HCT116 (cell line): ENCODE measurements at regions not wholly inside any gene's neighbourhood (a gene's known extent, or its start where the extent isn't known, plus 50 kb on each side); places are given as distances from the start of the nearest gene placed in this dataset.

Experiments used
- ATAC-seq: fragments of 200-7000 bp; cut with Tn5 transposase; 2 replicates; pipeline ENCODE4 v1.9.1; 2020; ENCODE audit warnings: mild to moderate bottlenecking, moderate library complexity
- BruUV-seq: library from RNA; stranded (reverse); fragments of 400-500 nt; replicated peaks from 2 replicates; lab custom pipeline; 2021; lab: Mats Ljungman, UMichigan
- CTCF ChIA-PET: fragments of 300-600 bp; sonication (Branson Sonifier 250); formaldehyde crosslinking; loops from one replicate; lab custom pipeline; 2021; ENCODE audit warnings: antibody characterized with exemption; lab: Charles Lee
- POLR2A ChIA-PET: fragments of 300-600, 350-600 bp; sonication (Branson Sonifier 250); formaldehyde crosslinking; loops from one replicate; lab custom pipeline; 2021; ENCODE audit warnings: antibody characterized with exemption; lab: Charles Lee
- RAD21 ChIA-PET, 2 experiments: fragments of 300-600 bp; sonication (Branson Sonifier 250); formaldehyde crosslinking; loops; one replicate each; lab custom pipeline; 2023; ENCODE audit warnings: low total read pairs in 2 of 2; ENCODE audit not compliant: uncharacterized antibody in 2 of 2, unreplicated experiment in 2 of 2, low non-redundant PET in 1 of 2; lab: Charles Lee
- DNase-seq: peaks from one replicate; pipeline ENCODE4 v3.0.0-alpha.2; 2010; ENCODE audit warnings: low read depth, low spot score
- H2AFZ ChIP-seq: fragments of 200-600 bp; shearing (Covaris generic), sonication (generic); 2 replicates; pipeline ENCODE4 v1.6.1; 2017; ENCODE audit warnings: low read depth, mixed run types, mixed read lengths, antibody characterized with exemption, low read length; ENCODE audit not compliant: poor library complexity, severe bottlenecking
- H3K27ac ChIP-seq: 2 replicates; pipeline ENCODE4 v1.5.1; 2012; ENCODE audit warnings: low read depth, low read length
- H3K27me3 ChIP-seq: fragments of 200-600 bp; sonication (generic); 2 replicates; pipeline ENCODE4 v1.6.1; 2016; ENCODE audit warnings: mixed run types, low read length, mixed read lengths; ENCODE audit not compliant: insufficient read depth
- H3K36me3 ChIP-seq, 2 experiments: fragments of 200-500 bp in 1 of 2; fragments of 200-600 bp in 1 of 2; sonication (Bioruptor generic) in 1 of 2; sonication (generic) in 1 of 2; 2 replicates each; pipeline versions ENCODE4 v1.5.1 to v1.6.1; 2014 to 2016; ENCODE audit warnings: low read length in 2 of 2, inconsistent platforms in 1 of 2, mixed read lengths in 1 of 2, mixed run types in 1 of 2; ENCODE audit not compliant: insufficient read depth in 2 of 2, control insufficient read depth in 1 of 2
- H3K4me1 ChIP-seq, 2 experiments: fragments of 200-600 bp in 1 of 2; sonication (generic) in 1 of 2; 2 replicates each; pipeline versions ENCODE4 v1.5.1 to v1.6.1; 2012 to 2017; ENCODE audit warnings: low read length in 2 of 2, inconsistent platforms in 1 of 2, mild to moderate bottlenecking in 1 of 2, mixed read lengths in 1 of 2, mixed run types in 1 of 2, moderate library complexity in 1 of 2; ENCODE audit not compliant: insufficient read depth in 2 of 2, control insufficient read depth in 1 of 2
- H3K4me2 ChIP-seq: fragments of 200-600 bp; sonication (generic); 2 replicates; pipeline ENCODE4 v1.6.1; 2017; ENCODE audit warnings: mixed run types, low read length, mixed read lengths
- H3K4me3 ChIP-seq, 2 experiments: fragments of 200-600 bp in 1 of 2; sonication (generic) in 1 of 2; replicated peaks in 1 of 2; 2 replicates each; pipeline ENCODE4 v1.5.1; 2011 to 2016; ENCODE audit warnings: low read length in 2 of 2, control low read depth in 1 of 2, low read depth in 1 of 2, mild to moderate bottlenecking in 1 of 2, mixed read lengths in 1 of 2, mixed run types in 1 of 2
- H3K79me2 ChIP-seq: fragments of 200-600 bp; sonication (generic); 2 replicates; pipeline ENCODE4 v1.6.1; 2017; ENCODE audit warnings: mild to moderate bottlenecking, mixed run types, low read length, moderate library complexity, mixed read lengths; ENCODE audit not compliant: insufficient read depth
- H3K9ac ChIP-seq: fragments of 200-600 bp; sonication (generic); 2 replicates; pipeline ENCODE4 v1.6.1; 2016; ENCODE audit warnings: low read length, mixed read lengths
- H3K9me2 ChIP-seq: fragments of 200-600 bp; sonication (generic), shearing (Covaris generic); 2 replicates; pipeline ENCODE4 v1.6.1; 2017; ENCODE audit warnings: mixed run types, mild to moderate bottlenecking, moderate library complexity; ENCODE audit not compliant: insufficient read depth
- H3K9me3 ChIP-seq, 2 experiments: fragments of 200-500 bp in 1 of 2; fragments of 200-600 bp in 1 of 2; sonication (Bioruptor generic) in 1 of 2; sonication (generic) in 1 of 2; 2 replicates each; pipeline ENCODE4 v1.6.1; 2014 to 2017; ENCODE audit warnings: low read length in 2 of 2, mixed read lengths in 2 of 2, inconsistent platforms in 1 of 2, low read depth in 1 of 2, mild to moderate bottlenecking in 1 of 2, mixed run types in 1 of 2, moderate library complexity in 1 of 2; ENCODE audit not compliant: control insufficient read depth in 1 of 2, insufficient read depth in 1 of 2
- H4K20me1 ChIP-seq: fragments of 200-600 bp; sonication (generic), shearing (Covaris generic); 2 replicates; pipeline ENCODE4 v1.6.1; 2017; ENCODE audit warnings: mixed run types, mild to moderate bottlenecking, moderate library complexity; ENCODE audit not compliant: insufficient read depth
- CBX3 ChIP-seq: IDR thresholded peaks from 2 replicates; pipeline ENCODE4 v1.6.1; 2012; ENCODE audit warnings: low read depth
- CEBPB ChIP-seq: IDR thresholded peaks from 2 replicates; pipeline ENCODE4 v1.6.1; 2012; ENCODE audit warnings: low read depth
- EGR1 ChIP-seq: IDR thresholded peaks from 2 replicates; pipeline ENCODE4 v1.6.1; 2012; ENCODE audit warnings: low read depth
- ELF1 ChIP-seq: IDR thresholded peaks from 2 replicates; pipeline ENCODE4 v1.6.1; 2012; ENCODE audit warnings: low read depth, borderline replicate concordance
- EZH2 ChIP-seq: fragments of 200-600 bp; sonication (generic); IDR thresholded peaks from 2 replicates; pipeline ENCODE4 v1.6.1; 2017; ENCODE audit warnings: antibody characterized with exemption, mixed run types
- EZH2phosphoT487 ChIP-seq: fragments of 200-600 bp; IDR thresholded peaks from 2 replicates; pipeline ENCODE4 v1.6.1; 2018; ENCODE audit warnings: antibody characterized with exemption, borderline replicate concordance
- SIN3A ChIP-seq: IDR thresholded peaks from 2 replicates; pipeline ENCODE4 v1.6.1; 2012; ENCODE audit warnings: low read depth
- SRF ChIP-seq: IDR thresholded peaks from 2 replicates; pipeline ENCODE4 v1.6.1; 2012; ENCODE audit warnings: low read depth
- ZNF274 ChIP-seq: fragments of 200-500 bp; sonication (Bioruptor generic); IDR thresholded peaks from 2 replicates; pipeline ENCODE4 v1.6.1; 2014; ENCODE audit warnings: mild to moderate bottlenecking, low read depth, low read length, inconsistent platforms
- intact Hi-C: fragments of 100-400 bp; cut with micrococcal nuclease; formaldehyde crosslinking; loops from 2 replicates; pipeline ENCODE4 v1.10.0; 2022
- TF ChIP-seq, protein P1 (sequence below): IDR thresholded peaks from 2 replicates; pipeline ENCODE4 v1.6.1; 2012; ENCODE audit warnings: low read depth
- TF ChIP-seq, protein P2 (sequence below), 3 experiments: fragments of 200-600 bp in 1 of 3; sonication (generic) in 1 of 3; IDR thresholded peaks in 2 of 3; conservative IDR thresholded peaks in 1 of 3; 2 replicates each; pipeline ENCODE4 v1.5.1; 2012 to 2017; ENCODE audit warnings: low read depth in 2 of 3, low read length in 2 of 3, antibody characterized with exemption in 1 of 3, borderline replicate concordance in 1 of 3, control low read depth in 1 of 3, mild to moderate bottlenecking in 1 of 3, mixed read lengths in 1 of 3, mixed run types in 1 of 3, moderate library complexity in 1 of 3; ENCODE audit not compliant: insufficient read depth in 1 of 3

- H3K27ac ChIP-seq: no peak overlapping the region
- CTCF ChIA-PET: no interaction called here
- H3K79me2 ChIP-seq: no peaks in the 10 kb centered on the region
- H3K36me3 ChIP-seq: no peaks in the 10 kb centered on the region
- H3K4me3 ChIP-seq: no peak overlapping the region
- no peaks in the 10 kb centered on the region for H3K9me2 ChIP-seq
- POLR2A ChIA-PET: no interaction called here
- no peak for ATAC-seq
- TF ChIP-seq EZH2 (no peak), CBX3 (no peak), SIN3A (no peak), ZNF274 (no peak), SRF (no peak), EZH2phosphoT487 (no peak), ELF1 (no peak), EGR1 (no peak), CEBPB (no peak)
- TF ChIP-seq, protein P1, sequence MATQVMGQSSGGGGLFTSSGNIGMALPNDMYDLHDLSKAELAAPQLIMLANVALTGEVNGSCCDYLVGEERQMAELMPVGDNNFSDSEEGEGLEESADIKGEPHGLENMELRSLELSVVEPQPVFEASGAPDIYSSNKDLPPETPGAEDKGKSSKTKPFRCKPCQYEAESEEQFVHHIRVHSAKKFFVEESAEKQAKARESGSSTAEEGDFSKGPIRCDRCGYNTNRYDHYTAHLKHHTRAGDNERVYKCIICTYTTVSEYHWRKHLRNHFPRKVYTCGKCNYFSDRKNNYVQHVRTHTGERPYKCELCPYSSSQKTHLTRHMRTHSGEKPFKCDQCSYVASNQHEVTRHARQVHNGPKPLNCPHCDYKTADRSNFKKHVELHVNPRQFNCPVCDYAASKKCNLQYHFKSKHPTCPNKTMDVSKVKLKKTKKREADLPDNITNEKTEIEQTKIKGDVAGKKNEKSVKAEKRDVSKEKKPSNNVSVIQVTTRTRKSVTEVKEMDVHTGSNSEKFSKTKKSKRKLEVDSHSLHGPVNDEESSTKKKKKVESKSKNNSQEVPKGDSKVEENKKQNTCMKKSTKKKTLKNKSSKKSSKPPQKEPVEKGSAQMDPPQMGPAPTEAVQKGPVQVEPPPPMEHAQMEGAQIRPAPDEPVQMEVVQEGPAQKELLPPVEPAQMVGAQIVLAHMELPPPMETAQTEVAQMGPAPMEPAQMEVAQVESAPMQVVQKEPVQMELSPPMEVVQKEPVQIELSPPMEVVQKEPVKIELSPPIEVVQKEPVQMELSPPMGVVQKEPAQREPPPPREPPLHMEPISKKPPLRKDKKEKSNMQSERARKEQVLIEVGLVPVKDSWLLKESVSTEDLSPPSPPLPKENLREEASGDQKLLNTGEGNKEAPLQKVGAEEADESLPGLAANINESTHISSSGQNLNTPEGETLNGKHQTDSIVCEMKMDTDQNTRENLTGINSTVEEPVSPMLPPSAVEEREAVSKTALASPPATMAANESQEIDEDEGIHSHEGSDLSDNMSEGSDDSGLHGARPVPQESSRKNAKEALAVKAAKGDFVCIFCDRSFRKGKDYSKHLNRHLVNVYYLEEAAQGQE: no peak
- TF ChIP-seq, protein P2, sequence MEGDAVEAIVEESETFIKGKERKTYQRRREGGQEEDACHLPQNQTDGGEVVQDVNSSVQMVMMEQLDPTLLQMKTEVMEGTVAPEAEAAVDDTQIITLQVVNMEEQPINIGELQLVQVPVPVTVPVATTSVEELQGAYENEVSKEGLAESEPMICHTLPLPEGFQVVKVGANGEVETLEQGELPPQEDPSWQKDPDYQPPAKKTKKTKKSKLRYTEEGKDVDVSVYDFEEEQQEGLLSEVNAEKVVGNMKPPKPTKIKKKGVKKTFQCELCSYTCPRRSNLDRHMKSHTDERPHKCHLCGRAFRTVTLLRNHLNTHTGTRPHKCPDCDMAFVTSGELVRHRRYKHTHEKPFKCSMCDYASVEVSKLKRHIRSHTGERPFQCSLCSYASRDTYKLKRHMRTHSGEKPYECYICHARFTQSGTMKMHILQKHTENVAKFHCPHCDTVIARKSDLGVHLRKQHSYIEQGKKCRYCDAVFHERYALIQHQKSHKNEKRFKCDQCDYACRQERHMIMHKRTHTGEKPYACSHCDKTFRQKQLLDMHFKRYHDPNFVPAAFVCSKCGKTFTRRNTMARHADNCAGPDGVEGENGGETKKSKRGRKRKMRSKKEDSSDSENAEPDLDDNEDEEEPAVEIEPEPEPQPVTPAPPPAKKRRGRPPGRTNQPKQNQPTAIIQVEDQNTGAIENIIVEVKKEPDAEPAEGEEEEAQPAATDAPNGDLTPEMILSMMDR (IDR thresholded peaks at IDR 0.05 in 2 of 3, conservative IDR thresholded peaks at IDR 0.05 in 1 of 3; ENCODE audit: borderline replicate concordance in 1 of 3, insufficient read depth in 1 of 3, low read depth in 2 of 3, low read length in 2 of 3): no peak
- RAD21 ChIA-PET: no interaction called here
- intact Hi-C loops: no loop called here
- H3K9ac ChIP-seq: no peak overlapping the region
- H3K9me3 ChIP-seq: no peaks in the 10 kb centered on the region
- H4K20me1 ChIP-seq: no peaks in the 10 kb centered on the region
- no TSS peak for BruUV-seq
- H3K4me1 ChIP-seq: no peaks in the 10 kb centered on the region
- H2AFZ ChIP-seq: no peak overlapping the region
- no peaks in the 10 kb centered on the region for H3K27me3 ChIP-seq
- no peak overlapping the region for H3K4me2 ChIP-seq
- DNase-seq: no peak
These were observed 139.3 kb upstream of the PRMT8 start for GRCh38 chr12:3351731-3352130.
